Activated CD8-positive, alpha-beta memory T cell treated with anti-CD3 and anti-CD28 coated beads for 36 hours (primary cell): ENCODE measurements at regions not wholly inside any gene's neighbourhood (a gene's known extent, or its start where the extent isn't known, plus 50 kb on each side); places are given as distances from the start of the nearest gene placed in this dataset.

Experiments used
- CTCF ChIA-PET: fragments of 350-600 bp; sonication (Branson Sonifier 250); formaldehyde crosslinking; loops from one replicate; lab custom pipeline; 2021; ENCODE audit warnings: antibody characterized with exemption; lab: Charles Lee
- POLR2A ChIA-PET: fragments of 350-600 bp; sonication (Branson Sonifier 250); formaldehyde crosslinking; loops from one replicate; lab custom pipeline; 2021; ENCODE audit warnings: antibody characterized with exemption; lab: Charles Lee

- ChIA-PET POLR2A (interaction anchor here (0.7 kb wide), 1 partner anchor 22 kb away, joined by 3 read pairs; no protein-coding TSS in a partner anchor), CTCF (no interaction called here)
Measured at GRCh38 chr3:66863205-66864111, 134.6 kb upstream of the KBTBD8 start.

GRCh38 chr3:66884659-66885058, 113.4 kb upstream of the KBTBD8 start:
- POLR2A ChIA-PET = no interaction called here
- CTCF ChIA-PET = no interaction called here

GRCh38 chr3:66885326-66886000, 112.6 kb upstream of the KBTBD8 start:
- CTCF ChIA-PET = no interaction called here
- POLR2A ChIA-PET = no interaction called here

GRCh38 chr3:66889750-66890494, 108.2 kb upstream of the KBTBD8 start:
- ChIA-PET POLR2A (no interaction called here), CTCF (no interaction called here)

- ChIA-PET CTCF (no interaction called here), POLR2A (no interaction called here)
Measured at GRCh38 chr3:66898155-66898554, 100.0 kb upstream of the KBTBD8 start.

- ChIA-PET POLR2A (no interaction called here), CTCF (interaction anchor here (0.6 kb wide), 1 partner anchor 391 kb away, joined by 3 read pairs; no protein-coding TSS in a partner anchor)
Measured at GRCh38 chr3:66904336-66904735, 93.8 kb upstream of the KBTBD8 start.

GRCh38 chr3:66904831-66905493, 93.1 kb upstream of the KBTBD8 start:
- POLR2A ChIA-PET = no interaction called here
- CTCF ChIA-PET = interaction anchor here (0.6 kb wide), 1 partner anchor 392 kb away, joined by 3 read pairs; no protein-coding TSS in a partner anchor

GRCh38 chr3:66907136-66907535, 91.0 kb upstream of the KBTBD8 start:
- ChIA-PET CTCF (no interaction called here), POLR2A (no interaction called here)

- CTCF ChIA-PET = no interaction called here
- POLR2A ChIA-PET = no interaction called here
Measured at GRCh38 chr3:66910266-66911055, 87.6 kb upstream of the KBTBD8 start.

- CTCF ChIA-PET = no interaction called here
- POLR2A ChIA-PET = interaction anchor here (0.6 kb wide), 1 partner anchor 11 kb away, joined by 3 read pairs; no protein-coding TSS in a partner anchor
Measured at GRCh38 chr3:66912306-66912705, 85.8 kb upstream of the KBTBD8 start.

GRCh38 chr3:66922058-66922457, 76.0 kb upstream of the KBTBD8 start:
- CTCF ChIA-PET = no interaction called here
- POLR2A ChIA-PET = no interaction called here

GRCh38 chr3:66923969-66924368, 74.1 kb upstream of the KBTBD8 start:
- ChIA-PET CTCF (no interaction called here), POLR2A (no interaction called here)

GRCh38 chr3:66928252-66928651, 69.9 kb upstream of the KBTBD8 start:
- POLR2A ChIA-PET = no interaction called here
- CTCF ChIA-PET = no interaction called here

GRCh38 chr3:66931291-66931690, 66.8 kb upstream of the KBTBD8 start:
- POLR2A ChIA-PET = no interaction called here
- CTCF ChIA-PET = no interaction called here

GRCh38 chr3:66931699-66932098, 66.4 kb upstream of the KBTBD8 start:
- ChIA-PET CTCF (no interaction called here), POLR2A (no interaction called here)

- ChIA-PET CTCF (no interaction called here), POLR2A (no interaction called here)
Measured at GRCh38 chr3:66933233-66933632, 64.9 kb upstream of the KBTBD8 start.

- ChIA-PET CTCF (interaction anchor here (1.1 kb wide), 1 partner anchor 32 kb away, joined by 3 read pairs; no protein-coding TSS in a partner anchor), POLR2A (no interaction called here)
Measured at GRCh38 chr3:66934041-66934440, 64.1 kb upstream of the KBTBD8 start.

- CTCF ChIA-PET = interaction anchor here (1.1 kb wide), 1 partner anchor 33 kb away, joined by 3 read pairs; no protein-coding TSS in a partner anchor
Measured at GRCh38 chr3:66934725-66935124, 63.4 kb upstream of the KBTBD8 start.

More at GRCh38 chr3:66934725-66935124, 63.4 kb upstream of the KBTBD8 start:
- POLR2A ChIA-PET = no interaction called here
